CD4-positive, alpha-beta T cell (primary cell): ENCODE measurements at regions not wholly inside any gene's neighbourhood (a gene's known extent, or its start where the extent isn't known, plus 50 kb on each side); places are given as distances from the start of the nearest gene placed in this dataset.

Source experiments
- ATAC-seq: fragments of 200-7000 bp; cut with Tn5 transposase; one replicate; pipeline ENCODE4 v1.10.0; 2022; ENCODE audit warnings: mild to moderate bottlenecking; ENCODE audit not compliant: poor library complexity
- CTCF ChIA-PET: fragments of 350-600 bp; sonication (Branson Sonifier 250); formaldehyde crosslinking; loops from one replicate; lab custom pipeline; 2021; ENCODE audit warnings: antibody characterized with exemption, inconsistent platforms; lab: Charles Lee
- POLR2A ChIA-PET: fragments of 350-600 bp; sonication (Branson Sonifier 250); formaldehyde crosslinking; loops from one replicate; lab custom pipeline; 2021; ENCODE audit warnings: antibody characterized with exemption, inconsistent platforms; lab: Charles Lee
- DNase-seq, 14 experiments: peaks; one replicate each; pipeline ENCODE4 v3.0.0-alpha.2; 2013 to 2020; ENCODE audit warnings: mixed read lengths in 2 of 14
- H3K27ac ChIP-seq, 2 donors: one replicate each; pipeline versions ENCODE4 v1.5.1 to v1.7.0; 2013; ENCODE audit warnings: low read length in 2 of 2, low read depth in 1 of 2, mild to moderate bottlenecking in 1 of 2
- H3K27me3 ChIP-seq, 2 experiments: 1 replicate in 1 of 2; 2 replicates in 1 of 2; pipeline versions ENCODE4 v1.6.1 to v1.7.0; 2013; ENCODE audit warnings: low read length in 2 of 2, control low read depth in 1 of 2, mild to moderate bottlenecking in 1 of 2, moderate library complexity in 1 of 2; ENCODE audit not compliant: insufficient read depth in 2 of 2, control insufficient read depth in 1 of 2
- H3K36me3 ChIP-seq: one replicate; pipeline ENCODE4 v1.6.1; 2013; ENCODE audit warnings: low read length, control low read depth; ENCODE audit not compliant: insufficient read depth
- H3K4me1 ChIP-seq: one replicate; pipeline ENCODE4 v1.6.1; 2013; ENCODE audit warnings: low read length, control low read depth; ENCODE audit not compliant: insufficient read depth
- H3K4me3 ChIP-seq: one replicate; pipeline ENCODE4 v1.5.1; 2013; ENCODE audit warnings: mild to moderate bottlenecking, low read length, moderate library complexity
- H3K9me3 ChIP-seq, 2 experiments: 1 replicate in 1 of 2; 2 replicates in 1 of 2; pipeline versions ENCODE4 v1.6.1 to v1.7.0; 2013; ENCODE audit warnings: low read length in 2 of 2, mild to moderate bottlenecking in 2 of 2, control low read depth in 1 of 2, moderate library complexity in 1 of 2; ENCODE audit not compliant: control insufficient read depth in 1 of 2, insufficient read depth in 1 of 2
- H3K27ac Mint-ChIP-seq: one replicate; pipeline ENCODE4 v1.8.0; 2020; ENCODE audit warnings: mixed read lengths
- H3K27me3 Mint-ChIP-seq: one replicate; pipeline ENCODE4 v1.8.0; 2021; ENCODE audit warnings: mixed read lengths
- H3K36me3 Mint-ChIP-seq: one replicate; pipeline ENCODE4 v1.8.0; 2021; ENCODE audit warnings: low read depth, mixed read lengths
- H3K4me1 Mint-ChIP-seq: one replicate; pipeline ENCODE4 v1.8.0; 2021; ENCODE audit warnings: low read depth, mixed read lengths
- H3K4me3 Mint-ChIP-seq: one replicate; pipeline ENCODE4 v1.8.0; 2020; ENCODE audit warnings: mild to moderate bottlenecking, mixed read lengths
- H3K9me3 Mint-ChIP-seq: one replicate; pipeline ENCODE4 v1.8.0; 2020; ENCODE audit warnings: mixed read lengths
- intact Hi-C, 2 experiments: fragments of 100-400 bp; cut with DNase I in 1 of 2; cut with micrococcal nuclease in 1 of 2; formaldehyde crosslinking; loops; one replicate each; pipeline versions ENCODE4 v1.15.1 to v1.9.0; 2023 to 2025; cut with DNase I, micrococcal nuclease
- TF ChIP-seq, protein P1 (sequence below): fragments of 200-600 bp; IDR thresholded peaks from one replicate; pipeline ENCODE4 v1.8.0; 2022; ENCODE audit warnings: antibody characterized with exemption, mild to moderate bottlenecking

DNA sequence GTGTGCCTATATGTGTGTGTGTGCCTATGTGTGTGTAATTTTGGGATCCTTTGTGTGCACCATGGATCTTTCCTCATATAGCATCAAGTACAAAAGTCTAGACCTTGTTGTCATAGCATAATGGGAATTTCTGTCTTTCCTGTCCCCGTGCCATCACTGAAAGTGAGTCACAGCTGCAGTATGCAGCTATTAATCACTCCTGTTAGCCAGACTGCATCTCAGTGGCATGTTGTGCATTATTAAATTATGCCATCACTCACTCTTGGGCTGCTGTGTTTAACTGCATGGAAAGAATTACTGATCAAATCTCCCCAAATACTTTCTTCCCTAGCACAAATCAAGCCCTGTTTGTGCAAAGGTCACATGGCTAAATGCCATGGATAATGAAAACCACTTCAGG is 92.4 kb downstream of the CBLN1 start:
- ChIA-PET POLR2A (no interaction called here), CTCF (no interaction called here)
- Mint-ChIP-seq H3K4me3 (no peak overlapping the region), H3K36me3 (no peaks in the 10 kb centered on the region), H3K9me3 (peaks cover 5% of the 10 kb centered on the region), H3K27me3 (peaks cover 10% of the 10 kb centered on the region), H3K27ac (no peak overlapping the region), H3K4me1 (no peaks in the 10 kb centered on the region)
- Histone ChIP-seq H3K4me3 (no peak overlapping the region), H3K36me3 (no peaks in the 10 kb centered on the region), H3K9me3 (peaks cover 0 to 3% of the 10 kb centered on the region in 2 experiments), H3K27ac (no peak overlapping the region), H3K27me3 (no peaks in the 10 kb centered on the region), H3K4me1 (no peaks in the 10 kb centered on the region)
- DNase-seq (no peak), ATAC-seq (no peak)
- TF ChIP-seq, protein P1, sequence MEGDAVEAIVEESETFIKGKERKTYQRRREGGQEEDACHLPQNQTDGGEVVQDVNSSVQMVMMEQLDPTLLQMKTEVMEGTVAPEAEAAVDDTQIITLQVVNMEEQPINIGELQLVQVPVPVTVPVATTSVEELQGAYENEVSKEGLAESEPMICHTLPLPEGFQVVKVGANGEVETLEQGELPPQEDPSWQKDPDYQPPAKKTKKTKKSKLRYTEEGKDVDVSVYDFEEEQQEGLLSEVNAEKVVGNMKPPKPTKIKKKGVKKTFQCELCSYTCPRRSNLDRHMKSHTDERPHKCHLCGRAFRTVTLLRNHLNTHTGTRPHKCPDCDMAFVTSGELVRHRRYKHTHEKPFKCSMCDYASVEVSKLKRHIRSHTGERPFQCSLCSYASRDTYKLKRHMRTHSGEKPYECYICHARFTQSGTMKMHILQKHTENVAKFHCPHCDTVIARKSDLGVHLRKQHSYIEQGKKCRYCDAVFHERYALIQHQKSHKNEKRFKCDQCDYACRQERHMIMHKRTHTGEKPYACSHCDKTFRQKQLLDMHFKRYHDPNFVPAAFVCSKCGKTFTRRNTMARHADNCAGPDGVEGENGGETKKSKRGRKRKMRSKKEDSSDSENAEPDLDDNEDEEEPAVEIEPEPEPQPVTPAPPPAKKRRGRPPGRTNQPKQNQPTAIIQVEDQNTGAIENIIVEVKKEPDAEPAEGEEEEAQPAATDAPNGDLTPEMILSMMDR: no peak
- intact Hi-C loops: no loop called here

DNA sequence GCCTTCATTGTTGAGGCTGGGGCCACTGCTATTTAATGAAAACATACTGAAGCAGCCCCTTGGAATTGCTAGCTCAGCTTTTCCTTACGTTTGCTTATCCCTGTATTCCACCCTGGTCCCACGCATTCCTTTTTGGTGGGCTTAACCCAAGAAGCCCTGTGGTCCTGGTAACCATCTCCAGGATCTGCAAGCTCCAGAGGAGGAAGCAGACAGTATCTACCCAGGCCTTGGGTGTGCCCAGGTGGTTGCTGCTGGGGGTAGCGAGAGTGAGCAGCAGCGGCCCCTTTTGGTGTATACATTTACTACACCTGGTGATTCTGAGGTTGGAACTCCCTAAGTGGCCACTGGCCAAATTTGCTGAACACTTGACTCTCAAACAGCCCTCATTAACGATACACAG is 97.7 kb downstream of the CBLN1 start:
- Histone ChIP-seq H3K4me3 (no peak overlapping the region), H3K27me3 (no peaks in the 10 kb centered on the region), H3K4me1 (no peaks in the 10 kb centered on the region), H3K27ac (no peak overlapping the region), H3K36me3 (no peaks in the 10 kb centered on the region), H3K9me3 (peaks cover 0 to 4% of the 10 kb centered on the region in 2 experiments)
- intact Hi-C loops: no loop called here
- H3K9me3 Mint-ChIP-seq: no peaks in the 10 kb centered on the region
- no peaks in the 10 kb centered on the region for H3K4me1 Mint-ChIP-seq
- POLR2A ChIA-PET: no interaction called here
- TF ChIP-seq, protein P1: no peak
- peaks cover 4% of the 10 kb centered on the region for H3K27me3 Mint-ChIP-seq
- CTCF ChIA-PET: no interaction called here
- H3K4me3 Mint-ChIP-seq: no peak overlapping the region
- H3K36me3 Mint-ChIP-seq: no peaks in the 10 kb centered on the region
- ATAC-seq (no peak), DNase-seq (no peak)
- no peak overlapping the region for H3K27ac Mint-ChIP-seq

DNA sequence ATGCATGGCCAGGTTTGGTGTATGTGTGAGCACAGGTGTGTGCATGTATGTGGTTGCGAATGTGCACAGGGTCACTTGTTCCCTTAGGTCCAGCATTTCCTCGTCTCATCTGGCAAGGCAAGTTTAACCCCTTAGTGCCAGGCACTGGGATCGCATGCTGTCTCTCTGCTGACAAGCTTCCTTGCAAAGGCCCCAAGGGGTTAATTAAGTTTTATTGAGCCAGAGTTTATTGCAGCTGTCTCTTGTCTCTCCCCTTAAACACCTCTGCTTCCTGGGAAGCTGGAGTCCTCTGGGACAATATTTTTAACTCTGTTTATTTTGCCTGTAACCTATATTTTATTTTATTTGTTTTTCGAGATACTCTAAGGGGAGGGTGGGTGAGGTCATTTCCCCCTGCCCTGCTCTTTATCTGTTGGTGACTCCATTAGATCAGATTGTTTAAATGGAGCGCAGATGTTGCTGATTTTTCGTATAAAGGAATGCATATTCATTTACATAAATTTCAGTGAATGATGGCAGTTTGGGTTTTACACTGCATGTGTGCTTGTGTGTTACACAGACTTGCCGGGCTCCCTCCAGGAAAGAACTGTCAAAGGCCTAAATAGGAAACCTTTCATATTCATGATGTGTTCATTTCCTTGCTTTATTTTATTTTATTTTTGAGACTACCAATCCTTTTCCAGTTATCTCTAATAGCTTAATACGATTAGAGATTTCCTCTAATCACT is 99.7 kb downstream of the CBLN1 start:
- H3K36me3 Mint-ChIP-seq: no peaks in the 10 kb centered on the region
- H3K9me3 Mint-ChIP-seq: no peaks in the 10 kb centered on the region
- H3K27ac Mint-ChIP-seq: no peak overlapping the region
- no peak overlapping the region for H3K27ac ChIP-seq
- DNase-seq (no peak), ATAC-seq (no peak)
- TF ChIP-seq, protein P1: no peak
- no peaks in the 10 kb centered on the region for H3K36me3 ChIP-seq
- no peak overlapping the region for H3K4me3 Mint-ChIP-seq
- peaks cover 0 to 4% of the 10 kb centered on the region in 2 experiments for H3K9me3 ChIP-seq
- no peaks in the 10 kb centered on the region for H3K27me3 ChIP-seq
- H3K4me3 ChIP-seq: no peak overlapping the region
- intact Hi-C loops: no loop called here
- H3K27me3 Mint-ChIP-seq: peaks cover 4% of the 10 kb centered on the region
- CTCF ChIA-PET: no interaction called here
- H3K4me1 Mint-ChIP-seq: no peaks in the 10 kb centered on the region
- POLR2A ChIA-PET: no interaction called here
- no peaks in the 10 kb centered on the region for H3K4me1 ChIP-seq
